GM23338 (cell line): ENCODE measurements at regions not wholly inside any gene's neighbourhood (a gene's known extent, or its start where the extent isn't known, plus 50 kb on each side); places are given as distances from the start of the nearest gene placed in this dataset.

ENCODE experiments used
- ATAC-seq: fragments of 200-7000 bp; cut with Tn5 transposase; 3 replicates; pipeline ENCODE4 v1.9.1; 2020
- DNase-seq: peaks from one replicate; pipeline ENCODE4 v3.0.0-alpha.2; 2015; ENCODE audit warnings: low spot score
- H2AFZ ChIP-seq: fragments of 200-600 bp; sonication (generic); 2 replicates; pipeline ENCODE4 v1.8.0; 2016; ENCODE audit warnings: antibody characterized with exemption, mild to moderate bottlenecking, moderate library complexity
- H3F3A ChIP-seq: fragments of 200-600 bp; sonication (generic); replicated peaks from 2 replicates; pipeline ENCODE4 v1.8.0; 2017; ENCODE audit warnings: antibody characterized with exemption, mixed run types, low read depth
- H3K27ac ChIP-seq: fragments of 200-600 bp; sonication (generic); 2 replicates; pipeline ENCODE4 v1.6.1; 2016; ENCODE audit warnings: low read depth
- H3K27me3 ChIP-seq: fragments of 200-600 bp; sonication (generic); 2 replicates; pipeline ENCODE4 v1.8.0; 2016; ENCODE audit warnings: mild to moderate bottlenecking, mixed run types, moderate library complexity; ENCODE audit not compliant: insufficient read depth
- H3K36me3 ChIP-seq: fragments of 200-600 bp; sonication (generic); 2 replicates; pipeline ENCODE4 v1.8.0; 2016; ENCODE audit warnings: mild to moderate bottlenecking; ENCODE audit not compliant: insufficient read depth
- H3K4me1 ChIP-seq: fragments of 200-600 bp; sonication (generic); 2 replicates; pipeline ENCODE4 v1.8.0; 2016; ENCODE audit warnings: mild to moderate bottlenecking, moderate library complexity; ENCODE audit not compliant: insufficient read depth
- H3K4me2 ChIP-seq: fragments of 200-600 bp; sonication (generic); 2 replicates; pipeline ENCODE4 v1.7.1; 2017; ENCODE audit warnings: mixed run types
- H3K4me3 ChIP-seq: fragments of 200-600 bp; sonication (generic); 2 replicates; pipeline ENCODE4 v1.6.1; 2016; ENCODE audit warnings: mixed run types
- H3K79me2 ChIP-seq: fragments of 200-600 bp; sonication (generic); replicated peaks from 2 replicates; pipeline ENCODE4 v1.8.0; 2017; ENCODE audit warnings: mild to moderate bottlenecking; ENCODE audit not compliant: insufficient read depth
- H3K9me2 ChIP-seq: fragments of 200-600 bp; sonication (generic); 2 replicates; pipeline ENCODE4 v1.8.0; 2017; ENCODE audit not compliant: insufficient read depth
- H4K20me1 ChIP-seq: fragments of 200-600 bp; sonication (generic); replicated peaks from 2 replicates; pipeline ENCODE4 v1.8.0; 2017; ENCODE audit warnings: mild to moderate bottlenecking; ENCODE audit not compliant: insufficient read depth
- H3K27ac Mint-ChIP-seq: 2 replicates; pipeline ENCODE4 v1.8.0; 2020; ENCODE audit warnings: inconsistent platforms, mild to moderate bottlenecking, moderate library complexity, mixed read lengths
- H3K27me3 Mint-ChIP-seq: 3 replicates; pipeline ENCODE4 v1.8.0; 2022; ENCODE audit warnings: low read depth, mild to moderate bottlenecking, moderate library complexity, mixed read lengths, inconsistent platforms; ENCODE audit not compliant: insufficient read depth, poor library complexity
- H3K36me3 Mint-ChIP-seq: 3 replicates; pipeline ENCODE4 v1.8.0; 2021; ENCODE audit warnings: low read depth, mild to moderate bottlenecking, inconsistent platforms, moderate library complexity, mixed read lengths
- H3K4me1 Mint-ChIP-seq: 3 replicates; pipeline ENCODE4 v1.8.0; 2020; ENCODE audit warnings: mild to moderate bottlenecking, inconsistent platforms, mixed read lengths
- H3K4me3 Mint-ChIP-seq: 3 replicates; pipeline ENCODE4 v1.8.0; 2021; ENCODE audit warnings: moderate library complexity, mild to moderate bottlenecking, inconsistent platforms, mixed read lengths
- H3K9me3 Mint-ChIP-seq: 3 replicates; pipeline ENCODE4 v1.8.0; 2020; ENCODE audit warnings: moderate library complexity, mild to moderate bottlenecking, inconsistent platforms, mixed read lengths
- CREB1 ChIP-seq: fragments of 250-450 bp; sonication (Bioruptor Pico); IDR thresholded peaks from 2 replicates; pipeline ENCODE4 v1.5.0; 2020; ENCODE audit warnings: low read depth, mild to moderate bottlenecking, moderate library complexity
- CTCF ChIP-seq, 2 experiments: fragments of 200-600 bp in 1 of 2; sonication (generic) in 1 of 2; conservative IDR thresholded peaks; 2 replicates each; pipeline versions ENCODE4 v1.5.1 to v1.6.1; 2016 to 2017; ENCODE audit warnings: antibody characterized with exemption in 2 of 2, low read depth in 2 of 2, mild to moderate bottlenecking in 2 of 2, moderate library complexity in 1 of 2
- ETS1 ChIP-seq: IDR thresholded peaks from 2 replicates; pipeline ENCODE4 v1.6.1; 2016; ENCODE audit warnings: antibody characterized with exemption
- EZH2 ChIP-seq: fragments of 200-600 bp; sonication (generic); IDR thresholded peaks from one replicate; pipeline ENCODE4 v1.8.0; 2017; ENCODE audit warnings: antibody characterized with exemption, mild to moderate bottlenecking, low read depth; ENCODE audit not compliant: unreplicated experiment
- EZH2phosphoT487 ChIP-seq: fragments of 200-600 bp; sonication (generic); IDR thresholded peaks from one replicate; pipeline ENCODE4 v1.8.1; 2018; ENCODE audit warnings: antibody characterized with exemption; ENCODE audit not compliant: unreplicated experiment
- JUNB ChIP-seq: IDR thresholded peaks from one replicate; pipeline ENCODE4 v1.6.1; 2016; ENCODE audit warnings: antibody characterized with exemption; ENCODE audit not compliant: unreplicated experiment
- NANOG ChIP-seq: IDR thresholded peaks from 2 replicates; pipeline ENCODE4 v1.6.1; 2016; ENCODE audit warnings: antibody characterized with exemption, borderline replicate concordance
- POLR2AphosphoS5 ChIP-seq: IDR thresholded peaks from 2 replicates; pipeline ENCODE4 v1.6.1; 2016; ENCODE audit warnings: antibody characterized with exemption, low read depth
- REST ChIP-seq: IDR thresholded peaks from one replicate; pipeline ENCODE4 v1.6.1; 2018; ENCODE audit warnings: antibody characterized with exemption; ENCODE audit not compliant: unreplicated experiment
- STAT1 ChIP-seq: IDR thresholded peaks from one replicate; pipeline ENCODE4 v1.6.1; 2016; ENCODE audit warnings: antibody characterized with exemption; ENCODE audit not compliant: unreplicated experiment
- ZNF114 ChIP-seq: fragments of 250-450 bp; sonication (Bioruptor Pico); IDR thresholded peaks from 2 replicates; pipeline ENCODE4 v1.5.0; 2020; ENCODE audit warnings: mild to moderate bottlenecking, moderate library complexity
- ZNF331 ChIP-seq: fragments of 250-450 bp; sonication (Bioruptor Pico); IDR thresholded peaks from 2 replicates; pipeline ENCODE4 v1.5.0; 2020; ENCODE audit warnings: low read depth, mild to moderate bottlenecking, moderate library complexity
- TF ChIP-seq, protein P1 (sequence below): fragments of 250-450 bp; sonication (Bioruptor Pico); IDR thresholded peaks from 2 replicates; pipeline ENCODE4 v1.5.0; 2020; ENCODE audit warnings: mild to moderate bottlenecking, moderate library complexity

DNA sequence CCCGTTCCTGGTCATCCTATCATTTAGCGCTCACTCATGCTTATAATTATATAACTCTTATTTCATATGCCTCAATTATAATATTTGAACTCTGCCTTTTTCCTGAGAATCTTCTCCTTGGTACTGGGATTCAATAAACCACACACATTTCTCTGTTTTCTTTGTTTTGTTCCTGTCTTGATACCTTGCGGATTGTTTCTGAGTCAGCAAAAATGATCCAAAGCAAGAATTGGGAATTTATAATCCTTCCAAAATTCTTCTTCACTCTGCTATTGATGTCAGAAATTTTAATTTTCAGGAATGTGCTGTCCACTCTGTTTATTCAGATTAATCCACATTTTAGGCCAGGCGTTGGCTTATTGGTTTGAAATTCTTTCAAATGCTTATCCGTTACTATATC lies 886.0 kb downstream of the SUCLG1 start:
- Histone ChIP-seq H3K4me2 (no peak overlapping the region), H3K79me2 (no peaks in the 10 kb centered on the region), H3K4me1 (no peaks in the 10 kb centered on the region), H2AFZ (no peak overlapping the region), H3K27ac (no peak overlapping the region), H3F3A (no peaks in the 10 kb centered on the region), H3K4me3 (no peak overlapping the region), H3K36me3 (no peaks in the 10 kb centered on the region), H4K20me1 (no peaks in the 10 kb centered on the region), H3K9me2 (no peaks in the 10 kb centered on the region), H3K27me3 (no peaks in the 10 kb centered on the region)
- H3K9me3 Mint-ChIP-seq, result no peaks in the 10 kb centered on the region
- no peak overlapping the region for H3K27ac Mint-ChIP-seq
- H3K36me3 Mint-ChIP-seq, result no peaks in the 10 kb centered on the region
- no peaks in the 10 kb centered on the region for H3K4me1 Mint-ChIP-seq
- ATAC-seq (no peak), DNase-seq (no peak)
- TF ChIP-seq ETS1, result no peak
- TF ChIP-seq ZNF331 (CRISPR knock-in tag), result no peak
- TF ChIP-seq, protein P1, sequence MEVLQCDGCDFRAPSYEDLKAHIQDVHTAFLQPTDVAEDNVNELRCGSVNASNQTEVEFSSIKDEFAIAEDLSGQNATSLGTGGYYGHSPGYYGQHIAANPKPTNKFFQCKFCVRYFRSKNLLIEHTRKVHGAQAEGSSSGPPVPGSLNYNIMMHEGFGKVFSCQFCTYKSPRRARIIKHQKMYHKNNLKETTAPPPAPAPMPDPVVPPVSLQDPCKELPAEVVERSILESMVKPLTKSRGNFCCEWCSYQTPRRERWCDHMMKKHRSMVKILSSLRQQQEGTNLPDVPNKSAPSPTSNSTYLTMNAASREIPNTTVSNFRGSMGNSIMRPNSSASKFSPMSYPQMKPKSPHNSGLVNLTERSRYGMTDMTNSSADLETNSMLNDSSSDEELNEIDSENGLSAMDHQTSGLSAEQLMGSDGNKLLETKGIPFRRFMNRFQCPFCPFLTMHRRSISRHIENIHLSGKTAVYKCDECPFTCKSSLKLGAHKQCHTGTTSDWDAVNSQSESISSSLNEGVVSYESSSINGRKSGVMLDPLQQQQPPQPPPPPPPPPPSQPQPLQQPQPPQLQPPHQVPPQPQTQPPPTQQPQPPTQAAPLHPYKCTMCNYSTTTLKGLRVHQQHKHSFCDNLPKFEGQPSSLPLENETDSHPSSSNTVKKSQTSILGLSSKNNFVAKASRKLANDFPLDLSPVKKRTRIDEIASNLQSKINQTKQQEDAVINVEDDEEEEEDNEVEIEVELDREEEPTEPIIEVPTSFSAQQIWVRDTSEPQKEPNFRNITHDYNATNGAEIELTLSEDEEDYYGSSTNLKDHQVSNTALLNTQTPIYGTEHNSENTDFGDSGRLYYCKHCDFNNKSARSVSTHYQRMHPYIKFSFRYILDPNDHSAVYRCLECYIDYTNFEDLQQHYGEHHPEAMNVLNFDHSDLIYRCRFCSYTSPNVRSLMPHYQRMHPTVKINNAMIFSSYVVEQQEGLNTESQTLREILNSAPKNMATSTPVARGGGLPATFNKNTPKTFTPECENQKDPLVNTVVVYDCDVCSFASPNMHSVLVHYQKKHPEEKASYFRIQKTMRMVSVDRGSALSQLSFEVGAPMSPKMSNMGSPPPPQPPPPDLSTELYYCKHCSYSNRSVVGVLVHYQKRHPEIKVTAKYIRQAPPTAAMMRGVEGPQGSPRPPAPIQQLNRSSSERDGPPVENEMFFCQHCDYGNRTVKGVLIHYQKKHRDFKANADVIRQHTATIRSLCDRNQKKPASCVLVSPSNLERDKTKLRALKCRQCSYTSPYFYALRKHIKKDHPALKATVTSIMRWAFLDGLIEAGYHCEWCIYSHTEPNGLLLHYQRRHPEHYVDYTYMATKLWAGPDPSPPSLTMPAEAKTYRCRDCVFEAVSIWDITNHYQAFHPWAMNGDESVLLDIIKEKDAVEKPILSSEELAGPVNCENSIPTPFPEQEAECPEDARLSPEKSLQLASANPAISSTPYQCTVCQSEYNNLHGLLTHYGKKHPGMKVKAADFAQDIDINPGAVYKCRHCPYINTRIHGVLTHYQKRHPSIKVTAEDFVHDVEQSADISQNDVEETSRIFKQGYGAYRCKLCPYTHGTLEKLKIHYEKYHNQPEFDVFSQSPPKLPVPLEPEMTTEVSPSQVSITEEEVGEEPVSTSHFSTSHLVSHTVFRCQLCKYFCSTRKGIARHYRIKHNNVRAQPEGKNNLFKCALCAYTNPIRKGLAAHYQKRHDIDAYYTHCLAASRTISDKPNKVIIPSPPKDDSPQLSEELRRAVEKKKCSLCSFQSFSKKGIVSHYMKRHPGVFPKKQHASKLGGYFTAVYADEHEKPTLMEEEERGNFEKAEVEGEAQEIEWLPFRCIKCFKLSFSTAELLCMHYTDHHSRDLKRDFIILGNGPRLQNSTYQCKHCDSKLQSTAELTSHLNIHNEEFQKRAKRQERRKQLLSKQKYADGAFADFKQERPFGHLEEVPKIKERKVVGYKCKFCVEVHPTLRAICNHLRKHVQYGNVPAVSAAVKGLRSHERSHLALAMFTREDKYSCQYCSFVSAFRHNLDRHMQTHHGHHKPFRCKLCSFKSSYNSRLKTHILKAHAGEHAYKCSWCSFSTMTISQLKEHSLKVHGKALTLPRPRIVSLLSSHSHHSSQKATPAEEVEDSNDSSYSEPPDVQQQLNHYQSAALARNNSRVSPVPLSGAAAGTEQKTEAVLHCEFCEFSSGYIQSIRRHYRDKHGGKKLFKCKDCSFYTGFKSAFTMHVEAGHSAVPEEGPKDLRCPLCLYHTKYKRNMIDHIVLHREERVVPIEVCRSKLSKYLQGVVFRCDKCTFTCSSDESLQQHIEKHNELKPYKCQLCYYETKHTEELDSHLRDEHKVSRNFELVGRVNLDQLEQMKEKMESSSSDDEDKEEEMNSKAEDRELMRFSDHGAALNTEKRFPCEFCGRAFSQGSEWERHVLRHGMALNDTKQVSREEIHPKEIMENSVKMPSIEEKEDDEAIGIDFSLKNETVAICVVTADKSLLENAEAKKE, result no peak
- TF ChIP-seq CTCF (conservative IDR thresholded peaks at IDR 0.05; ENCODE audit: low read depth in 2 of 2), result no peak
- TF ChIP-seq CREB1, result no peak
- TF ChIP-seq JUNB, result no peak
- no peak for TF ChIP-seq REST
- no peak for TF ChIP-seq EZH2phosphoT487
- TF ChIP-seq STAT1, result no peak
- TF ChIP-seq NANOG, result no peak
- TF ChIP-seq ZNF114 (CRISPR knock-in tag), result no peak
- no peak for TF ChIP-seq EZH2
- TF ChIP-seq POLR2AphosphoS5, result no peak
- H3K27me3 Mint-ChIP-seq, result no peaks in the 10 kb centered on the region
- H3K4me3 Mint-ChIP-seq, result no peak overlapping the region
